Testis (tissue), 2 donors: ENCODE measurements at regions not wholly inside any gene's neighbourhood (a gene's known extent, or its start where the extent isn't known, plus 50 kb on each side); places are given as distances from the start of the nearest gene placed in this dataset.

Source experiments
- DNase-seq: peaks from one replicate; pipeline ENCODE4 v3.0.0-alpha.2; 2019
- H3K27ac ChIP-seq, 2 donors: fragments of 200-600 bp; sonication (generic); one replicate each; pipeline ENCODE4 v1.5.1; 2019
- H3K27me3 ChIP-seq: fragments of 200-600 bp; sonication (generic); one replicate; pipeline ENCODE4 v1.5.1; 2019
- H3K36me3 ChIP-seq: fragments of 200-600 bp; sonication (generic); one replicate; pipeline ENCODE4 v1.5.1; 2017; ENCODE audit warnings: low read depth; ENCODE audit errors: missing control alignments
- H3K4me1 ChIP-seq: fragments of 200-600 bp; sonication (generic); one replicate; pipeline ENCODE4 v1.5.1; 2019
- H3K4me3 ChIP-seq, 2 donors: fragments of 200-600 bp; sonication (generic); one replicate each; pipeline ENCODE4 v1.5.1; 2017 to 2019
- H3K9me3 ChIP-seq: fragments of 200-600 bp; sonication (generic); one replicate; pipeline ENCODE4 v1.5.1; 2017
- CTCF ChIP-seq, 3 experiments: fragments of 450-650 bp in 2 of 3; fragments of 200-600 bp in 1 of 3; sonication (generic) in 1 of 3; IDR thresholded peaks; one replicate each; pipeline ENCODE4 v1.5.1; 2016 to 2019; ENCODE audit warnings: antibody characterized with exemption in 3 of 3, mild to moderate bottlenecking in 2 of 3, moderate library complexity in 1 of 3
- POLR2A ChIP-seq: fragments of 450-650 bp; IDR thresholded peaks from one replicate; pipeline ENCODE4 v1.6.1; 2017; ENCODE audit warnings: antibody characterized with exemption, mild to moderate bottlenecking, moderate library complexity
- WGBS, 2 donors: methylation state at CpG; one replicate each; pipeline ENCODE4 v1.1.5; 2018; 5-methylcytosine and 5-hydroxymethylcytosine counted together
- intact Hi-C: fragments of 100-400 bp; cut with DNase I; formaldehyde crosslinking; loops from one replicate; pipeline ENCODE4 v1.15.1; 2023; ENCODE audit warnings: low total_unique reads

GRCh38 chr12:102736328-102736727 lies 180.7 kb downstream of the PAH start:
- WGBS, 2 donors: 75 to 100% methylated on average over 1 of the region's 1 CpG
- intact Hi-C loops: no loop called here
- no peaks in the 10 kb centered on the region for H3K4me1 ChIP-seq
- no peak for DNase-seq
- H3K4me3 ChIP-seq: no peak overlapping the region
- H3K27ac ChIP-seq: no peak overlapping the region
- no peaks in the 10 kb centered on the region for H3K27me3 ChIP-seq
- TF ChIP-seq POLR2A (no peak), CTCF (IDR thresholded peaks at IDR 0.05) (no peak)
- H3K9me3 ChIP-seq: no peaks in the 10 kb centered on the region
- H3K36me3 ChIP-seq: no peaks in the 10 kb centered on the region

- no peak for TF ChIP-seq POLR2A
- TF ChIP-seq CTCF (IDR thresholded peaks at IDR 0.05): no peak
- H3K4me3 ChIP-seq: no peak overlapping the region
- no peak overlapping the region for H3K27ac ChIP-seq
- 78% methylated on average over 3 of the region's 3 CpGs for WGBS, 2 donors
- H3K4me1 ChIP-seq: no peaks in the 10 kb centered on the region
- no peak for DNase-seq
- H3K9me3 ChIP-seq: no peaks in the 10 kb centered on the region
- H3K27me3 ChIP-seq: no peaks in the 10 kb centered on the region
- intact Hi-C loops: no loop called here
- H3K36me3 ChIP-seq: no peaks in the 10 kb centered on the region
These were observed 181.9 kb downstream of the PAH start for GRCh38 chr12:102735104-102735503.

- no peaks in the 10 kb centered on the region for H3K9me3 ChIP-seq
These were observed 186.0 kb downstream of the PAH start for GRCh38 chr12:102730996-102731395.

GRCh38 chr12:102728506-102729242 lies 188.4 kb downstream of the PAH start:
- 72 to 75% methylated on average over 5 of the region's 5 CpGs for WGBS, 2 donors
- Histone ChIP-seq H3K27ac (no peak overlapping the region), H3K4me1 (peaks cover 5% of the 10 kb centered on the region), H3K27me3 (no peaks in the 10 kb centered on the region), H3K36me3 (no peaks in the 10 kb centered on the region), H3K9me3 (no peaks in the 10 kb centered on the region), H3K4me3 (no peak overlapping the region)
- no peak for DNase-seq
- intact Hi-C loops: no loop called here
- TF ChIP-seq POLR2A: no peak
- no peak for TF ChIP-seq CTCF (IDR thresholded peaks at IDR 0.05)

More at GRCh38 chr12:102730996-102731395, 186.0 kb downstream of the PAH start:
- no peaks in the 10 kb centered on the region for H3K27me3 ChIP-seq
- no peak for DNase-seq
- WGBS, 2 donors: 90% methylated on average over 8 of the region's 8 CpGs
- H3K36me3 ChIP-seq: no peaks in the 10 kb centered on the region
- H3K27ac ChIP-seq: no peak overlapping the region
- intact Hi-C loops: no loop called here
- no peak overlapping the region for H3K4me3 ChIP-seq
- H3K4me1 ChIP-seq: no peaks in the 10 kb centered on the region
- no peak for TF ChIP-seq CTCF (IDR thresholded peaks at IDR 0.05)

GRCh38 chr12:102726686-102727085 lies 190.4 kb downstream of the PAH start:
- no peak for DNase-seq
- intact Hi-C loops: no loop called here
- no peaks in the 10 kb centered on the region for H3K27me3 ChIP-seq
- WGBS, 2 donors: 94 to 96% methylated on average over 4 of the region's 4 CpGs
- H3K36me3 ChIP-seq: no peaks in the 10 kb centered on the region
- no peaks in the 10 kb centered on the region for H3K9me3 ChIP-seq
- no peak overlapping the region for H3K27ac ChIP-seq
- H3K4me1 ChIP-seq: peaks cover 5% of the 10 kb centered on the region
- H3K4me3 ChIP-seq: no peak overlapping the region
- TF ChIP-seq POLR2A: no peak
- TF ChIP-seq CTCF (IDR thresholded peaks at IDR 0.05): no peak
